Right lobe of liver (tissue), 4 donors: ENCODE measurements at regions not wholly inside any gene's neighbourhood (a gene's known extent, or its start where the extent isn't known, plus 50 kb on each side); places are given as distances from the start of the nearest gene placed in this dataset.

Experiments used
- POLR2A ChIP-seq: fragments of 450-650 bp; IDR thresholded peaks from one replicate; pipeline ENCODE4 v1.6.1; 2017; ENCODE audit warnings: antibody characterized with exemption, mild to moderate bottlenecking
- TF ChIP-seq, protein P1 (sequence below), 4 donors: fragments of 200-600 bp in 3 of 4; fragments of 450-650 bp in 1 of 4; IDR thresholded peaks; one replicate each; pipeline versions ENCODE4 v1.5.1 to v1.8.0; 2016 to 2022; ENCODE audit warnings: antibody characterized with exemption in 4 of 4, mild to moderate bottlenecking in 2 of 4
- donor health status: DM: no; HTN: no; CAD: no.
- donor health status: DM: no; HTN: no; CAD: no.
- donor health status: DM: no; HTN: yes; CAD: no.

DNA sequence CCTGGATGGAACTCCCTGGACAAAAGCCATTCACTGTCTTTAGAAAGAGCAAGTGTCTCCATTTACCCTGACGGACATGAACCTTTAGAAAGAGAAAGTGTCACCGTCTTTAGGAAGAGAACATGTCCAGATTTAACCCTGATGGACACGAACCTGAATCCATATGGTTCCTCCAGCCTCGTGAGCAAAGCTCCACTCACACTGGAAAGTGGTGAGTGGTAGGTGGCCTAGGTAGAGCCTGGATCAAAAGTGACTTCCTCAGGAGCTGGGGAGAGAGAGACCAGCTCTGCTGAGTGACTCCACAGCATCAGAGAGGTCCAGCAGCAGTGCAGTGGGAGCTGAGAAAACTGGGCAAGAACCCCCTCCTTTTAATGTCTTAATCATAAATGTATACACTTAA, 59.8 kb upstream of the IRS2 start:
- TF ChIP-seq, protein P1, sequence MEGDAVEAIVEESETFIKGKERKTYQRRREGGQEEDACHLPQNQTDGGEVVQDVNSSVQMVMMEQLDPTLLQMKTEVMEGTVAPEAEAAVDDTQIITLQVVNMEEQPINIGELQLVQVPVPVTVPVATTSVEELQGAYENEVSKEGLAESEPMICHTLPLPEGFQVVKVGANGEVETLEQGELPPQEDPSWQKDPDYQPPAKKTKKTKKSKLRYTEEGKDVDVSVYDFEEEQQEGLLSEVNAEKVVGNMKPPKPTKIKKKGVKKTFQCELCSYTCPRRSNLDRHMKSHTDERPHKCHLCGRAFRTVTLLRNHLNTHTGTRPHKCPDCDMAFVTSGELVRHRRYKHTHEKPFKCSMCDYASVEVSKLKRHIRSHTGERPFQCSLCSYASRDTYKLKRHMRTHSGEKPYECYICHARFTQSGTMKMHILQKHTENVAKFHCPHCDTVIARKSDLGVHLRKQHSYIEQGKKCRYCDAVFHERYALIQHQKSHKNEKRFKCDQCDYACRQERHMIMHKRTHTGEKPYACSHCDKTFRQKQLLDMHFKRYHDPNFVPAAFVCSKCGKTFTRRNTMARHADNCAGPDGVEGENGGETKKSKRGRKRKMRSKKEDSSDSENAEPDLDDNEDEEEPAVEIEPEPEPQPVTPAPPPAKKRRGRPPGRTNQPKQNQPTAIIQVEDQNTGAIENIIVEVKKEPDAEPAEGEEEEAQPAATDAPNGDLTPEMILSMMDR (IDR thresholded peaks at IDR 0.05) = no peak
- TF ChIP-seq POLR2A = no peak
